ENCODE measurements at regions not wholly inside any gene's neighbourhood (a gene's known extent, or its start where the extent isn't known, plus 50 kb on each side); places are given as distances from the start of the nearest gene placed in this dataset.

DNA sequence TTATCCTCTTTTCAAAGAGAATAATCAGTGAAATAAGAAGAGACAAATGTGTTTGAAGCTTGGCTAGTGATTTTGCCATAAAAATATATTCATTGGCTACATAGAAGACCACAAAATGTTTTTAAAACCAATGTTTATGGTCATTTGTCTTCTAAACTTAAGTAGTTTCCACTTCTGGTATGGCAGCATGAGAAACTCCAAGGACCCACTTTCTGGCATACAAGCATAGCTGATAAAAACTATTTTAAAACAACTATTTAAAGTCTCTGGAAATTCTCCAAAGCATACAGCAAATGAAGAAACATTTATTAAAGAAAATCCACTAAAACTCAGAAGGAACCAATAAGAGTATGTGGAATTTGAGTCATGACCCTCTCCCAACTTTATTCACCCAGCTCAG is 89.2 kb upstream of the TOMM7 start:
- no peak for DNase-seq (ENCODE audit: low read depth)

DNA sequence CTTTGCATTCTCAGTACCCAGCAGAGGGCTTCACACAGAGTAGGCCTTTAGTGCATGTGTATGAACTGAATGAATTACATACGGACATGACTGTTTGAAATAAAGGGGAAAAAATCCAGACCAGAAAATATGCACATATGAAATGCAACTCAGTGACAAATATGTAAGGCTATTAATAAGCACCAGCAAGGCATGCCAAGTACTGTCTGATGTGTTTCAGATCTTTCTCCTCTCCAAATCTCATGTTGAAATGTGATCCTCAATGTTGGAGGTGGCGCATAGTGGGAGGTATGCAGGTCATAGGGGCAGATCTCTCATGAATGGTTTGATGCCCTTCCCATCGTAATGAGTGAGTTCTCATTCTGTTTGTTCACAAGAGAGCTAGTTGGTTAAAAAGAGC is 87.3 kb upstream of the TOMM7 start:
- DNase-seq (ENCODE audit: low read depth), result no peak

DNA sequence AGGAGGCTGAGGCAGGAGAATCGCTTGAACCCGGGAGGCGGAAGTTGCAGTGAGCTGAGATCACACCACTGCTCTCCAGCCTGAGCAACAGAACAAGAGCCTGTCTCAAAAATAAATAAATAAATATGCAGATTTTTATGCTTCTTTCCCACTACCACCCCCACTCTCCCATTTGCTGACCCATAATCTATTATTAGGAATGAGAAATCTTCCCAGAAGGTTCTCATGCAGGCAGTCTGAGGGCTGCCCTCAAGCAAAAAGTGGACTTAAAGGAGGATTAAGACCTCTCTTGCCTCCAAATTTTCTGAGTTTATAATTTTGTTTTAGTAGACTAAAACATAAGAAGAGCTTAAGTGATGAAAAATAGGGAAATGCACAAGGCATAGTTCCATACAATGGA is 85.2 kb upstream of the TOMM7 start:
- DNase-seq (ENCODE audit: low read depth), result no peak

DNA sequence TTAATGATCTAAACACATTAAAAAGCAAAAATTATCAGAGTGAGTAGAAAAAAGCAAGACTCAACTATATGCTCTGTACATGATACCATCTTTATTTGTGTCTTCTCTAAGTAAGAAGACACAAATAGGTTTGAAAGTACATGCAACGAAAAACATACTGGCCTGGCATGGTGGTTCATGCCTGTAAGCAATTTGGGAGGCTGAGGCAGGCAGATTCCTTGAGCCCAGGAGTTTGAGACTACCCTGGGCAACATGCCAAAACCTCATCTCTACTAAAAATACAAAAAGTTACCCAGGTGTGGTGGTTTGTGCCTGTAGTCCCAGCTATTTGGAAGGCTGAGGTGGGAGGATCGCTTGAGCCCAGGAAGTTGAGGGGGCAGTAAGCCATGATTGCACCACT is 78.1 kb upstream of the TOMM7 start:
- DNase-seq (ENCODE audit: low read depth), result no peak

DNA sequence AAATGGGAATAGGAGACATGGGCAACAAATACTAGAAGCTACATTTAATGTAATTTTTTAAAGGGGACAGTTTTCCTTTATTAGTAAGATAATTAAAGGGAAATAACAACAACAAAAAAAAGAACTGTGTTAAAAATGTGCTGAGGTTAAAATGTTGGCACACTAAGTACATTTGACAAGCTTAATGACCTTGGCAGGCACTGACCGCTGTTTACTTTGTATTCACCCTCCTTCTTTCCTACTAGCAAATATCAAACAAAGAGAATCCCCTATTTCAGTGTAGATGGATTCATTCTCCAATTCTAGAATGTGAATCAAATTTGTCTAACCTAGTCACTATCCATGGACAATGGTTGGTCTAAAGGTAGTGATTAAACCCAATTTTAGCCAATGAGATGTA is 77.5 kb upstream of the TOMM7 start:
- DNase-seq (ENCODE audit: low read depth), result no peak

DNA sequence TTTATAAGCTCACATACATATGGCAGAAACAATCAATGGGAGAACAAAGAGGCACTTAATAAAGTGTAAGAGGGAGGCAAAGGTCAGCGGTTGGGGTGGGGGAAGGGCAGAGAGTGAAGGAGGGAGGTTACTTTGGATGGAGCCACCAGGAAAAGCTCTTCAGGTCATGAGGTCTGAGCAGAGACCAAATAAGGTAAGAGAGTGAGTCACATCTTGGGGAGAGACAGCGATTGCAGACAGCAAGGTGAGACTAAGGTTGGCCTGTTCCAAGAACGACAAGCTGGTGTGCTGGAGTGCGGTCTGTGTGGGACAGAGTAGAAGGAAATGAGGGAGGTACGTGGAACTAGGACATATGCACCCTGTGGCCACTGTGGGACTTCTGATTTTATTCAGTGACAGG is 74.3 kb upstream of the TOMM7 start:
- no peak for DNase-seq (ENCODE audit: low read depth)

DNA sequence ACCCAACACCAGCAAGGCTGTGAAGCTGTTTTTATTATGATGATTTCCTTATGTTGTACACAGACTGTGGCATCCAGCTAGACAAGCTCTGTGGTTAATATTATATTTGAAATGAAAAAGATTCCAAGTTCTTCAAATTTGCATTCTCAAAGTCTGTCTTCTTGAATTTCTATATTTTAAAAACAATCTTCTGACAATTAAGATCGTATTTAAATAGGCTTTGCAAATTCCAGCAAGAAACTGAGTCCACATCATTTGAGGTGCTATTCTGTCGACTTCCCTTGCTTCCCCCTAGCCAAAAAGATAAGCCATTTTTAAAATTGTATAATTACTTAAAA is 73.1 kb upstream of the TOMM7 start:
- no peak for DNase-seq (ENCODE audit: low read depth)

- DNase-seq (ENCODE audit: low read depth), result no peak
Measured at GRCh38 chr7:22895140-22895827, 72.6 kb upstream of the TOMM7 start.

- no peak for DNase-seq (ENCODE audit: low read depth)
Measured at GRCh38 chr7:22894546-22894945, 71.9 kb upstream of the TOMM7 start.

GRCh38 chr7:22890773-22891172 is 68.1 kb upstream of the TOMM7 start:
- no peak for DNase-seq (ENCODE audit: low read depth)

- no peak for DNase-seq (ENCODE audit: low read depth)
Measured at GRCh38 chr7:22885797-22886261, 63.2 kb upstream of the TOMM7 start.

DNA sequence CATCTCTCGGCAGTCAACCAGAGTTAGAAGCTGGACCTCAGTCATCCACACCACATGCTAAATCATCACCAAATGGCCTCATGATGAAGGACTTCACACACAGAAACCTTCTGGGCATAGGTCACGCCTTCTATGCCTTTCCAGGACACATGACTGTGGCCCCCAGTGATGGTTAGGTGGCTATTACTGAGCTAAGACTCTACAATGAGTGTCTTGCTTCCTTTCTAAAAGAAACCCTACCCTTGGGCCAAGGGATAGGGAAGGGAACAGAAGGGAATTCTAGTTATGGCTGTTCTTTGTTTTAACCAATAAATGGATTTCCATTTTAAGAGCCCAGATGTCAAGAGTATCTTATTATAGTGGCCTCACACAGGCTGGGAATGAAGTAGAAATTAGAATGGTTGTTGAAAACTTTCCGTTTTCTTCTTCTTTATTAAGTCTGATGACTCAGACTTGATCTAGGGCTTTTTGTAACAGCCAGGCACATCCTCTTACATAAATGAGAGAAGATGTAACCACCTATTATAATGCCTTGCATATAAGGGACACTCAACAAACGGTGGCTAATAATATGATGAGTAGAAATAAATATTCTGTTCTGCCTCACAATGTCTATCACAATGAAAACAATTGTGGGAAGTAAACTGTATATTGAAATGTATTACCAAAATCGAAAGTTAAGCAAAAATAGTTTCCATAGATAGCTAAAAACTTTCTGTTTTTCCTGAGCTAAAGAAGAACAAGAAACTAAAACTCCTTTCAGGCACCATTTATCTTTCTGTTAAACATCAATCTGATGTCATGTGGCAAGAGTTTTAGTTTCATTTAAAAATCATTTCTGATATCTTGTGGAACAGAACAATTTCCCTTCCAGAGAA is 62.5 kb upstream of the TOMM7 start:
- DNase-seq (ENCODE audit: low read depth), result no peak

DNA sequence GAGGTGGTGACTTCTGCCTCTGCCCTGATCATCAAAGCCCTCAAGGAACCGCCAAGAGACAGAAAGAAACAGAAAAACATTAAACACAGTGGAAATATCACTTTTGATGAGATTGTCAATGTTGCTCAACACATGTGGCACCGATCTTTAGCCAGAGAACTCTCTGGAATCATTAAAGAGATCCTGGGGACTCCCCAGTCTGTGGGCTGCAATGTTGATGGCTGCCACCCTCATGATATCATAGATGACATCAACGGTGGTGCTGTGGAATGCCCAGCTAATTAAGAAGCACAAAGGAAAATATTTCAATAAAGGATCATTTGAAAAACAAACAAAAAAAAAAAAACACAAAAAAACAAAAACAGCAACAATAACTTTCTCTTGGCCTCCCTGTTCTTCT is 59.5 kb upstream of the TOMM7 start:
- DNase-seq (ENCODE audit: low read depth), result no peak

- DNase-seq (ENCODE audit: low read depth), result no peak
Measured at GRCh38 chr7:22879709-22880306, 57.2 kb upstream of the TOMM7 start.

DNA sequence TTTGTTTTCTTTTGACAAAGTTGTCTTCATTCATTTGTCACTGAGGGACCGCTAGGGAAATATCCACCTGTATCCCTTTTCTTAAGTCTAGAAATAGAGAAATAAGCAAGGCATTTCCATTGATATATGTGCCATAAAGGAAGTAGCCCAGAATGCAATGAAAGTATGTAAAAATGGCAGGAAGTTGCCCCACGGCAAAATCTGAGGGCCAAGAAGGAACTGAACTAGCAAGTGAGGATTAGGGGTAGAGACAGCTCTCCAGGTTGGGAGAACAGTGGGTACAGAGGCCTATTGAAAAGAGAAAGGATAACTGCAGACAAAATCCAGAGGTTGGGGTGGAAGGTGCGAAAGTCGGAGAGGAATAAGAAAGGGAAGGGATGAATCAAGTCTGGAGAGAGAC is 56.6 kb upstream of the TOMM7 start:
- no peak for DNase-seq (ENCODE audit: low read depth)

GRCh38 chr7:22876986-22877729 is 54.5 kb upstream of the TOMM7 start:
- DNase-seq (ENCODE audit: low read depth), result no peak

- DNase-seq (ENCODE audit: low read depth), result no peak
Measured at GRCh38 chr7:22875470-22875869, 52.8 kb upstream of the TOMM7 start.

GRCh38 chr7:22874904-22875303 is 52.3 kb upstream of the TOMM7 start:
- no peak for DNase-seq (ENCODE audit: low read depth)
